CD4-positive, alpha-beta T cell treated with Interleukin-1 beta for 1 hour (primary cell): ENCODE measurements at regions not wholly inside any gene's neighbourhood (a gene's known extent, or its start where the extent isn't known, plus 50 kb on each side); places are given as distances from the start of the nearest gene placed in this dataset.

Experiments
- DNase-seq, 2 donors: peaks; one replicate each; pipeline ENCODE4 v3.0.0-alpha.2; 2020 to 2022

DNA sequence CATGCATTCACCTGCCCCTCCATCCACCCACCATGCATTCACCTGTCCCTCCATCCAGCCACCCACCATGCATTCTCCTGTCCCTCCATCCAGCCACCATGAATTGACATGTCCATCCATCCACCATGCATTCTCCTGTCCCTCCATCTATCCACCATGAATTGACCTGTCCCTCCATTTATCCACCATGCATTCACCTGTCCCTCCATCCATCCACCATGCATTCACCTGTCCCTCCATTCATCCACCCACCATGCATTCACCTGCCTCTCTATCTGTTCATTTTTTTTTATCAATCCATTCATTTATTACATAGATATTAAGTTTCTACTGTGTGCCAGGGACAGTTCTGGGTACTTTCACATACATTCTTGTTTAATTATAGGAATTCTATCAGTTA, 69.2 kb downstream of the MYCN start:
- DNase-seq, result no peak

DNA sequence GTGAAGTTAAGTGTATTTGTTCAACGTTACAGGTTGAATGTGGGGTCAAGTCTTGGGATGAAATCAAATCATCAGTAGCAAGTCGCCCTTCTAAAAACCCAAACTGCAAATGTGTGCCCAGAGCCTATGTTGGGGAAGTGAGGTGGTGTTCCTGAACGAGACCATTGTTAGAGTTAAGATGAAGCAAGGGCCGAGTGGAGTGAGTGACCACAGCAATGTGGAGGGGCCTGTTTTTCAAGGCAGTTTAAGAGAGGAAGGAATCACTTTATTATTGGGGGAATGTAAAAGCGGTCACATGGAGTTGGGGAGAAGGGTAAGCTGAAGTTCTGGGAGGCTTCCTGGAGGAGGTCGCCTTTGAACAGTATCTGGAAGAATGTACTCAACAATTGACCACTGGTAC, 68.5 kb downstream of the MYCN start:
- DNase-seq, result no peak

DNA sequence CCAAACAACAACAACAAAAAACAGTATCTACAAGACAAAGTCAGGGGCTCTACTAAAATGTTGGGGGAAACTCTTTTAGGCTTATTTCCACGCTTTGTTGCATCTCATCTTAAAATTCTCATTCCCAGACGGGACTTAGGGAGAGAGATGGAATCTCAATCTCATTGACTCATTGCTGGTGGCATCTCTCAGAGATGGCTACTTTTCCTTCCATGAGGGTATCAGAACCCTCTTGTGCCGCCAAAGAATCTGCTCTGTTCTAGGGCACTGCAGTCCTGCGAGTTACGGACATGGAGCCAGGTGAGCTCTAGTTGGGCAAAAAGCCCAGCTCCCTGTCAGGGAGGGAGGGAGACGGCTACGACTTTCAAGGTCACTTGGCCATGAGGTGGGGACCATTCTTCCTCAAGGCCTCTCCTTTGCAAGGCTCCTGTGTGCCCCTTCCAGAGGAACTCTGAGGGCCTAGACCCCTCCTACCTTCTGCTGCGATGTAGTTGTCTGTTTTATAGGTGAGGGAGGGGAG, 68.0 kb downstream of the MYCN start:
- no peak for DNase-seq

DNA sequence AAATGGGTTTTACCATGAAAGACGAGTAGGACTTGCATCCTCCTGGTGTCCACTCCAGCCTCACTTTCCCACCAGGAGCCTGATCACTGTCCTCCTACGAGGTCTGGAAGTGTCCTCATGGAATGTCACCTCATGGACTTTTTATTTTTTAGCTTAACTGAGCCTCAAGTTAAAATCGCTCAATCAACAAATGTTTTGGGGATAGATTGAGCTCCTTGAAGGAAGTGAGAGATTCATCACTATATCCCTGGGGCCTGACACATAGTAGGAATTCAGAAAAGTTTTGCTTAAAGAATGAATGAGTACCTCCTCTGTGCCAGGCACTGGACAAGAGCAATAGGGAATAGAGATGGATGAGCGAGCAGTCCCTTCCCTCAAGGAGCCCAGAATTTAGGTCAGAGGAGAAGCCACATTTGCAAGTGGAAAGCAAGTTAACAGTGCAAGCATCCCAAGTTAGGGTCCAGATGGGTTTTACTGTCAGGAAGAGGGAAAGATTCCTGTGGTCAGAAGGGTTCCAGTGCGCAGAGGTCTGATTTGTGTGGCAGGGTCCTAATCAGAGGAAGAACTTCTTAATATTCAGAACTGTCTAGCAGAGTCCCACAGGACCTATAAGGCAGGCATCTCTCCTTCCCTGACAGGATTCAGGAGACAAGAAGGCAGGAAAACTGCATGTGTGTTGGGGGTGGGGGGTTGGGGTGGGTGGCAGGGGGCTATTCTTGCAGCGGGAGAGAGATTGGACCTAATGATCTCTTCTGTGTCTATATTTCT, 67.0 kb downstream of the MYCN start:
- no peak for DNase-seq

DNA sequence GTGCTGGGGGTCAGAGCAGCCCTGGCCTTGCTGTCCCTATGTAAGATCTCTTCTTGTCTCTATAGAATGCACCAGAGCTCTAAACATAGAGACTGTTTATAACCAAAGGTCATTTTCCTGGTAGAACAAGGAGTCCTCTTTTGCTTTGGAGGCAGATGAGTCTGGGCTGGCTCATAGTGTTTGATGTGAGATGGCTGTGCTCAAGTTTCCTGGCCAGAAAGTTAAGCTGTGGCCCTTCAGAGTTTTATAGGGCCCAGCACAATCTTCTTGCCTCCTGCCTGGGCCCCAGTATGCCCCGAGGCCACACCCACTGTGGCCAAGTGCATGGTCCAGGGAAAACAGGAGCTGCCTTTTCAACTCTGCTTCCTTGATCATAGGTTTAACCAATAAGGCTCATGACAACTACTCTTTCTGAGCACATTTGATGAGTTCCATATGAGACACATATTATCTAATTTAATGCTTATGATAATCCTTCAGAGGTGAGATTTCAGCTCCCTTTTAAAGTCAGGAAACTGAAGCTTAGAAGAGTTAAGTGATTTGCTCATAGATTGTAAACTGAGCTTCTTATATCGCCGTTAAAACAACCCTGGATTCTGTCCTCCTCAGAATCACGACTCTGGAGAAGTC, 66.3 kb downstream of the MYCN start:
- no peak for DNase-seq

DNA sequence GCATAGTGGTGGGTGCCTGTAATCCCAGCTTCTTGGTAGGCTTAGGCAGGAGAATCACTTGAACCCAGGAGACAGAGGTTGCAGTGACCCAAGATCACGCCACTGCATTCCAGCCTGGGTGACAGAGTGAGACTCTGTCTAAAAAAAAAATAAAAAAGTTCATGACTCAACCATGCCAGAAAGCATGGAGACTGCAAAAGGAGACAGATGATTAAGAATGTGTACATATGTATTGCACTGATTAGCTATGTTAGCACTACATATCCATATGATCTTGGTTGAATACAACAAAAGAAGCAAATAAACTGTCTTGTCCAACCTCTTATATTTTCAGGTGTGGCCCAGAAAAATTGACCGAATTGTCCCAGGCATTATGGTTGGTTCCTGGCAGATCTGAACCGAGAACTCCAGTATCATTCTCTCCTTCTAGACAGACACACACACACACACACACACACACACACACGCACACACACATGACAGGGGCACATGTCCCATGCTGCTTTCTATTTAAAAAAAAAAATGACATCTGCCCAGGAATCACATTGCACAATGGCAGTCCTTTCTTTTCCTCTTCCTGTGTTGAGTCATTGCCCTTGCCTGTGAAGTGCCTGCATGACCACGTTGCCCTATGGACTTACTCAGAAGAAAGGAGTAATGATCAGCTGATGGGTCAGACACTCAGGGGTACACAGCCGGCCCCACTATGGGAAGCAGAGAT, 65.6 kb downstream of the MYCN start:
- peak in 1 of 2 donors; percentile 45 for DNase-seq

DNA sequence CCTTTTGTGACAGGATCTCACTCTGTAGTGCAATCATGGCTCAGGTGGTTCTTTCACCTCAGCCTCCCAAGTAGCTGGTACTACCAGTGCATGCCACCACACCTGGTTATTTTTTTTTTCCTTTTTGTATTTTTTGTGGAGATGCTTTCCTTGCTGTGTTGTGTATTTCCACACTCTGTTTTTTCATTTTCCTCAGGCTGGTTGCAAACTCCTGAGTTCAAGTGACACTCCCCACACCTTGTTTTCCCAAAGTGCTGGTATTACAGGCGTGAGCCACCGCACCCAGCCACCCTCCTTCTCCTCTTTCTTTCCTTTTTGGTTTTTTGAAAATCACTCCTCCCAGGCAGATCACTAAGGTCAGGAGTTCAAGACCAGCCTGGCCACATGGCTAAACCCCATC, 65.0 kb downstream of the MYCN start:
- DNase-seq, result no peak

DNA sequence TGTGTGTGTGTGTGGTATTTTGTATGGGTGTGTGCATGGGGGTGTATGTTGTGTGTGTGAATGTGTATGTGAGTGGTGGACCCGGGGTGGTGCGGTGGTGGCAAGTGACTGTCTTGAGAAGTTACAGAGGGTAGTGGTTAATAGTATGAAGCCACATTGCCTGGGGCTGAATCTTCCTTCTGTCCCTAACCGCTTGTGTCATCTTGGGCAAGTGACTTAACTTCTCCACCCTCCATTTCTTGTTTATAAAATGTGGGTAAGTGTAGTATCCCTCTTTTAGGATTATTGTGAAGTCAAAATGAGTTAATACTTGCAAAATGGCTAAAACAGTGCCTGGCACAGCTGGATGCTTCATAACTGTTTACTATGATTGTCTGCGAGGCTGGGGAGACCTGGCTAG, 63.5 kb downstream of the MYCN start:
- DNase-seq, result no peak

DNA sequence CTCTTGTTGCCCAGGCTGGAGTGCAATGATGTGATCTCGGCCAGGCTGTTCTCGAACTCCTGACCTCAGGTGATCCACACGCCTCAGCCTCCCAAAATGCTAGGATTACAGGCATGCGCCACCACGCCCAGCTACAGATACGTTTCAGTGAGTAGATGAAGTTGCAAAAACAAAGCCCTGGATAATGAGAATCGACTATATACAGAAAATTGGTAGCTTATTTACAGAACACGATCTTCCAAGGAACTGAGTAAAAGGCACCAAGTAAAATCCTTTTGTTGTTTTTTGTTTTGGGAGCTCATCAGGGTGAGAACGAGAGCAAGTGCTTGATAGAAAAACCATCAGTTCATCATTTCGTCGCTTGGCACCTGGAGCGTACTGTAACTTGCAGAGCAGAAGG, 62.8 kb downstream of the MYCN start:
- no peak for DNase-seq

DNA sequence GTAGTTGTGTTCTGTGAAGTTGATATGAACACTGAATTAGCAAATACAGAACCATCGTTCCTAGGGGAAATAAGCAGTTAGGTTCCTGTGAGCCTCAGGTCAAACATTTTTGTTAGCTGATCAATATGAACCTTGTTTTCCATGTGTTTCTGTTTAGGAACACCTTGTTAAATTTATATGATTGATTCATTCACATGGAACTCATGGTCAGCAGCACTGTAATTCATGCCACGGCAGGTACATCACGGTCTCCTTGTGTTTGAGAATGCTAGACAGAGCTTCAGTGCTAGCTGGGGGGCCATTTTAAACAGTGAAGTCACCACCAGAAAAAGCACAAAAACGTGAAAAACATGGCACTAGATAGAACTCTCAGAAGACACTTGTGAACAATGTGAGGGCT, 62.2 kb downstream of the MYCN start:
- no peak for DNase-seq

DNA sequence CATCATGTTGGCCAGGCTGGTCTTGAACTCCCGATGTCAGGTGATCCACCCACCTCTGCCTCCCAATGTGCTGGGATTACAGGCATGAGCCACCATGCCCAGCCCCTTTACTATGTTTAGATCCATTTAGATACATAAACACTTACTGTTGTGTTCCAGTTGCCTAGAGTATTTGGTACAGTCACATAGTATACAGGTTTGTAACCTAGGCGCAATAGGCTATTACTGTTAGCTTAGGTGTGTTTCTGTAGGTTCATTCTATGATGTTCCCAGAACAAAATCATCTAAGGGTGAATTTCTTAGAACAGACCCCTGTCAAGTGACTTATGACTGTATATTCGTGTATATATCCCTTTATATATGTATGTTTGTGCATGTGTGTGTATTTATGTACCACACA, 61.8 kb downstream of the MYCN start:
- no peak for DNase-seq

DNA sequence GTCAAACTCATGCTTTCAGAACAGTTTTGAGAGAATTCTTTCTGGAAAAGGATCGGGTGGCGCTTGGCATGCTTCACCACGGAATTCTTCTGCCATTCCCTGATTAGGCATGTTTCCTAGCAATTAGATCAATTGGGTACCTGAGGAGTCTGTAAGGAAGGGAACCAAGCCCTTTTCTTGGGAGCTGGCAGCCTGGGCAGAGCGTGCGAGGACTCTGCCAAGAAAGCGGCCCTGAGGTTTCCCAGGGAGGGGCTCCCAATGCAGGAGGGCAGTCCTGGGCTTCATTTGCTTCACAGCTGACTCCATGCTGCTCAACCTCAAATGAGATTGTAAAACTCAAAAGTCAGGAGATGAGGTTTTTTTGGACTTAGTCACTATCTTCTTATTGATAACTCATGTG, 60.3 kb downstream of the MYCN start:
- no peak for DNase-seq

DNA sequence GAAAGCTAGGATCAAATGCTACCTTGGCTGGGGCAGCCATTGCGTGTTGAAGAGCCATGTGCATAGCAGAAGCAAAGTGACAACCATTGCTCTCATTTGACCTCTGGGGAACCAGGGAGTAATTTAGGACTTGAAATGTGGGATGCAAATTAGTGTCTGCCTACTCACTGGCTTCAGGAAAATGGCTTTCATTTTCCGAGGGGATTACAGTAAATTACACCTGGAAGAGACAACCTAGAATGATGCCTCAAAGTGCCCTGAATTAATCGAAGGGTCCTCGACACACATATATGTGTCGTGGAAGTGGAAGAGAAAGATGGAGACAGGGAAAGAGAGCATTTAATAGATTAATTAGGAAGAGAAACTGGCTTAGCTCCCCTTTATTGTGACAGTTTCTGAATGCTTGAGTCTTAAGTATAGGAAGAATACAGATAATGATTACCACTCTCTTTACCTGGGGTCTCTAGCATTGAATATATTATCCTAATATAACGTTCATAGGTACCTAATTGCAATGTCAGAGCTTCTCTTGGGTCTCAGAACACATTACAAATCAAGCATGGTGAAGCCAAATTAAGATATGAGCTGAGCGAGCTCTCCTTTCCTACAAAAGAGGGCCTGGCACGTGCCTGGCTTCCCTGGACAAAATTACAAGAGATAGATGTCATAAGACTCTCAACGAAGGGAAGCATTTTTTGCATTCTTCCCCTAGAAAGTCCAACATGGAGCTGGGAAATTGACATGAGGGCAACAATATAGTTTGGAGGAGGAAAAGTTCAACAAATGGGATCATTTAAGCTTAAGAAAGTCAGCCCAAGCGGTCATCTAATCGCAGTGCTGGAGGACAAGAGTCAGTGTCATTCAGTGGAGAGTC, 59.5 kb downstream of the MYCN start:
- DNase-seq, result no peak

DNA sequence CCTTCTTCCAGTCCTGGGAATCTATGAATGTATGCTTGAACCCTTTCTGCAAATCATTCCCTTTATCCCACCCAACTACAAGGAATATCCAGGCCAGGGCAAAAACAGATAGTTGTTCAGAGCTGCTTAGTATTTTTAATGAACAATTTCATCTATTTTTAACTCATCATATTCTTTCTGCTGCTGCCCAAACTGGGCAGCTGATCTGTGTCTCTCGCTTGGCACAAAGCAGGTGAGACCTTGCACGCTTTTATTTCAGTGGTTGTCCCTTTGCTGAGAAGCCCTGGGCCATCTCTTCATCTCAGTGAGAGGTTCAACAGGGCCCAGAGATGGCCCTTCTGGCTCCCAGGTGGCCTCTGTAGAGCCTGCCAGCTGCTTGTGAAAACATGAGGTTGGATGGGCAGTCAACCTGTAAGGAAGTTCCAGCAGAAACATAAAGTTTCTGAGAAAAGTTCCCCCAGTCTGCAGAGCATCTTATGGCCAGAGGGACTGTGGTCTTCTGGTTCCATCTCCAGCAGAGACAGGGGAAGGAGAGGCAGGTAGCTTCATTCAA, 57.5 kb downstream of the MYCN start:
- no peak for DNase-seq

DNA sequence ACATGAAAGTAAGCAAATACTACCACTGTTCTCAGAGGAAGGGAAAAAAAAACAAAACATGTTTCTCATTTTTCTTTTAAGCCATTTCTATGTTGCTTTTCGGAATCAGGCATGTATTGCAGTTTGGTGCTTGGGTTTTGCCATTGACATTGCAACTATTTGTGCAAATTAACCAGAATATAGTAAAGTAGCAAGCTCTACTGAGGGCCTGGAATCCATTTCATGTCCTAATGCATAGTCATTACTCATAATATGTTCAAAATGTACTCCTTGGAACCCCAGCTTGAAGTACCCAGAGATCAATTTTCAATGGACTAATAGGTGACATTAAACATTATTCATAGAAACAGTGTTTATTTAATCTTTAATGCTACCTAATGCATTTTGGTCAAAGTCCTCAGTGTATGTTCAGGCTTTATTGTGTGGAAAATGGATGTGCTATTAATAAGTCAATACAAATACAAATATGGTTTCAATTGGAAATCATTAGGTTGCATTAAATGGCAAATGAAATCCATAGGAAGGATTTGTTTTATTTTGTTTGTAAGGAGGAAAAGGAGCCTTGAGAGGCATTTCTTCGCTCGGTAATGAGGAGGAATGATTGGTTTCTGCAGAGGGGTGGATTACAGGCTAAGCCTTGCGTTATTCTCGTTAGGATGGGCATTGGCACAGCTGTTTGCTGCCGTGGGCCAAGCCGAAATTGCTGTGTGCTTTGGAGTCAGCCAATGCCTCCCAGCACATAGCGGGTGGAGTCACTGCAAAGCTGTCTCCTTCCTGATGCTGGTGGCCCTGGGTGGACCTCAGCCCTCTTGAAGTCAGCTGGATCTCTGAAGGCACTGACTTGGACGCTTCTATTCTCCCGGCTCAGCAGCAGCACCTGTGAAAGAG, 56.4 kb downstream of the MYCN start:
- no peak for DNase-seq
